GM12875 (cell line): ENCODE measurements at regions not wholly inside any gene's neighbourhood (a gene's known extent, or its start where the extent isn't known, plus 50 kb on each side); places are given as distances from the start of the nearest gene placed in this dataset.

Source experiments
- H3K4me3 ChIP-seq: one replicate; pipeline ENCODE4 v1.5.1; 2011; ENCODE audit warnings: low read depth, low read length, control low read depth
- CTCF ChIP-seq: IDR thresholded peaks from 2 replicates; pipeline ENCODE4 v1.5.1; 2011; ENCODE audit warnings: low read depth, mild to moderate bottlenecking, control low read depth, inconsistent platforms, low read length, moderate library complexity, borderline replicate concordance; ENCODE audit not compliant: insufficient read depth

GRCh38 chr5:120083851-120084542 lies 380.1 kb upstream of the PRR16 start:
- TF ChIP-seq CTCF = no peak
- H3K4me3 ChIP-seq = no peak overlapping the region

DNA sequence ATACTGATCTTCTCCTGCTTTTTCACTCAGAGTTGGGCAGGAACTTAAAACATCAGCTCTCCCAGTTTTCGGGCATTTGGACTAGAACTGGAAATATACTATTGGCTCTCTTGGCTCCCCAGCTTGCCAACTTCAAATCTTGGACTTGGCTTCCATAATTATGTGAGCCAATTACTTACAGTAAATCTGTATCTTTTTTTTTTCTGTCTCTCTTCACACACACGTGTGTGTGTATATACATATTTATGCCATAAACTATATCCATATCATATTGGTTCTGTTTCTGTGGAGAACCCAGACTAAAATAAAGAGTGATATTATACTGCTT lies 379.6 kb upstream of the PRR16 start:
- no peak for TF ChIP-seq CTCF
- H3K4me3 ChIP-seq = no peak overlapping the region

DNA sequence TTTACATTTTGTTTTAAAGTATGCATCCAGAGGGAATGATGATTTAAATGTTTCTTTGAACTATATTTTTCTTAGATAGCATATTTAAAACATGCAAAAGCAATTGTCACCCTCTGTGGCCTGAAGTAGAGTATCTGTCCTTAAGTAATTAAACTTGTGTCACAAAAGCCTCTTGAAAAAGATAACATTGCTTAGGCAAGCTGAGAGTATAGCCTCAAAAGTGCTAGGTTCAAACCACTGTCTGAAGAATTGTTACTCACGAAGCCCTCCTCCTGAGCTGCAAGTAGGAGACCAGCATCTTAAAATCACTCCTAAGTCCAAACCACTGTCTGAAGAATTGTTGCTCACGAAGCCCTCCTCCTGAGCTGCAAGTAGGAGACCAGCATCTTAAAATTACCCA lies 378.0 kb upstream of the PRR16 start:
- TF ChIP-seq CTCF = no peak
- no peak overlapping the region for H3K4me3 ChIP-seq

DNA sequence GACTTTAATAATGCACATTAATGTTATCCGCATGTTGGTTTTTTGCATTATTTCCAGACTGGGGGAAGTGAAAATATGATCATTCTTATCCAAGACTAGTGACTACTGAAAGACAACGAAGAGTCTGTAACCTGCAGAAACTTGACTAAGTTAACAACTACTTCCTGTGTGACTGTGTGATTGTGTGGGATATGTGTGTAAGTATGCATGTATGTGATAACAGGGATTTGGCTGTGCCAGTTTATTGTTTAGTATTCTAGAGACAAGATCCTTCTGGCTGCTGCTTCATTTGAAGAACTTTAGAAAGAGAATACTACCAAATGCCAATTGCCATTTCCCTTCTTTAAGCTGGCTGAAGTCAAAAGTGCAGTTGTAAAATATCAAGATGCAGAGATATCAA lies 375.7 kb upstream of the PRR16 start:
- TF ChIP-seq CTCF = no peak
- no peak overlapping the region for H3K4me3 ChIP-seq

GRCh38 chr5:120088836-120089235 lies 375.3 kb upstream of the PRR16 start:
- no peak for TF ChIP-seq CTCF
- no peak overlapping the region for H3K4me3 ChIP-seq

DNA sequence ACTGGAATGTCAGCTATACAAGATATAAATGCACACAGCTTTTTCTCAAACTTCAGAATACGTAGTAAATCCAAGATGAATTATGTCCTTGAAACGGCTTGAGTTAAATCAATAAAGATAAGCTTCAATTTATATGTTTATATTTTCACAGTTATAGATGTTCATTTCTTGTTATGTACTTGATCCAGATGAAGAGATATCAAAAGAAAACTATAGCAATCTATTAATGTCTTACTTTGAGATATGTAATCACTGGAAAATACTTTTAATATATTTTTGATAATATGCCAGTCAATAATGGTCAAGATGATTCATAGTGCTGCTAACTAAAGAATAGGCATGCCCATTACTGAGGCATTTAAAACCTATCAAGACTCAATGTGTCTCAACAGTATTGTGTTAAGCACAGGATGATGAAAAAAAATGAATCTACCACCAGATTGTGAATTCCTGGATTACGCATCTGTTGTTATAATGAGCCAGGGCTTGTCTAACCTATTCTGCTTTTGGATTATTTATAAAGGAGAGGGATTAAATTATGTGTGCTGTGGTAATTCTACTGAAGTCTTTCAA lies 372.6 kb upstream of the PRR16 start:
- TF ChIP-seq CTCF = no peak
- H3K4me3 ChIP-seq = no peak overlapping the region

DNA sequence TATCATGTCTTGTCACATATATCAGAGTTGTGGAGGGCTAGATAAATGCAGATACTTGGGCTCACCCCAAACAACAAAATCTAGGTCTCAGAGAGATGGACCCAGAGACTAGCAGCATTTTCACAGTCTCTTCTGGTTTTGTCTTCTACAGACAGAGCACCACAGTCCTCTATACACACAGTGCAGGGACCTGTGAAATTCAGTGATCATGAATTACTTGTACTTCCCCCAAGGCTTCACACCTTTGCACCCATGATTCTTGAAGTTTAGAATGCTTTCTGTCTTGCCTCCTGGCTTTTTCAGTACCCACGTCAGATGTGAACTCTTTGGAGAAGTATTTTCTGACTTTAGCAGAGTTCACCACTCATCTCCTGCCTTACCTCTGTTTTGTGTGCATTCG lies 371.5 kb upstream of the PRR16 start:
- TF ChIP-seq CTCF = no peak
- no peak overlapping the region for H3K4me3 ChIP-seq
